HepG2 (cell line): ENCODE measurements at regions not wholly inside any gene's neighbourhood (a gene's known extent, or its start where the extent isn't known, plus 50 kb on each side); places are given as distances from the start of the nearest gene placed in this dataset.

Source experiments
- CTCF ChIP-seq: sonication (generic); formaldehyde crosslinking; IDR thresholded peaks from 2 replicates; pipeline ENCODE4 v1.5.0; 2020; ENCODE audit warnings: mild to moderate bottlenecking, missing genetic modification reagents, moderate library complexity
- HIC2 ChIP-seq: sonication (generic); formaldehyde crosslinking; IDR thresholded peaks from 2 replicates; pipeline ENCODE4 v1.9.0; 2022; ENCODE audit warnings: low read depth, missing genetic modification reagents
- MAZ ChIP-seq, 2 experiments: sonication (generic) in 1 of 2; formaldehyde crosslinking in 1 of 2; IDR thresholded peaks; 2 replicates each; pipeline versions ENCODE4 v1.5.0 to v1.6.1; 2012 to 2020; ENCODE audit warnings: low read depth in 2 of 2, mild to moderate bottlenecking in 2 of 2, borderline replicate concordance in 1 of 2, improper control_type of control experiment in 1 of 2, low read length in 1 of 2, missing genetic modification reagents in 1 of 2, moderate library complexity in 1 of 2
- NFYB ChIP-seq: sonication (generic); formaldehyde crosslinking; IDR thresholded peaks from 2 replicates; pipeline ENCODE4 v1.4.0; 2020; ENCODE audit warnings: missing genetic modification reagents
- RBFOX2 ChIP-seq: fragments of 200-400 bp; formaldehyde crosslinking; IDR thresholded peaks from 2 replicates; pipeline ENCODE4 v1.6.1; 2017; ENCODE audit warnings: low read depth, mild to moderate bottlenecking, low read length
- ZNF430 ChIP-seq: sonication (generic); formaldehyde crosslinking; IDR thresholded peaks from 2 replicates; pipeline ENCODE4 v1.9.0; 2021; ENCODE audit warnings: mild to moderate bottlenecking, missing genetic modification reagents
- ZNF687 ChIP-seq: sonication (generic); formaldehyde crosslinking; IDR thresholded peaks from 2 replicates; pipeline ENCODE4 v1.5.1; 2020; ENCODE audit warnings: mild to moderate bottlenecking, missing genetic modification reagents, moderate library complexity
- ZNF761 ChIP-seq: sonication (generic); formaldehyde crosslinking; conservative IDR thresholded peaks from 2 replicates; pipeline ENCODE4 v1.4.0; 2020; ENCODE audit warnings: mild to moderate bottlenecking, missing genetic modification reagents

DNA sequence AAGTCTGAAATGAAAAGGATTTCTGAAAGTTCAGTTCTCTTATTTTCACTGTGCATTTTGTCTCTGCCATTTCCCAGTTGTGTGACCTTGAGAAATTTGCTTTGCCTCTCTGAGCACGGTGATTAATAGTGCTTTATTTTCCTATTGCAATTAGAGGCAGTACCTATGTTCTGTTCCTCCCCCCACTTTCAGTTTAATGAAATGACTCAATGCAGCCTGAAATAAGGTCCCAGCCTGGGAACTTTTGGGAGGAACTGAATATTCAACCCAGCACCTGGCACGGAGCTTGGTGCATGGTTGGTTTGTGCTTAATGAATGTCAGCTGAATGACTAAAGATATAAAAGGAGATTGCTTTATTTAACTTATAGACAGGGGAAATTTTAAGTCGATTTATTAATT, 352.6 kb downstream of the PDCD6IP start (continued):
- TF ChIP-seq CTCF (CRISPR knock-in tag) (no peak), MAZ (IDR thresholded peaks at IDR 0.05; ENCODE audit: borderline replicate concordance, low read depth, low read length) (no peak), MAZ (CRISPR knock-in tag; IDR thresholded peaks at IDR 0.05; ENCODE audit: low read depth) (no peak), HIC2 (CRISPR knock-in tag) (no peak), ZNF761 (CRISPR knock-in tag) (no peak), ZNF687 (CRISPR knock-in tag) (no peak), ZNF430 (no peak), RBFOX2 (no peak), NFYB (CRISPR knock-in tag) (no peak)
- TF ChIP-seq, all 625 proteins: peak for 0
